Activated CD4-positive, alpha-beta T cell treated with anti-CD3 and anti-CD28 coated beads, Interleukin-10, Interleukin-2, amounts not matched to agents 100 ng/mL and 50 ng/mL, durations not matched to agents 16 hours and 8 hours (primary cell): ENCODE measurements at regions not wholly inside any gene's neighbourhood (a gene's known extent, or its start where the extent isn't known, plus 50 kb on each side); places are given as distances from the start of the nearest gene placed in this dataset.
"Not testable (repeated sequence)": the region's sequence is repeated elsewhere in the genome, so short reads cannot be mapped to it uniquely, and the experiment has no call there.

Experiments
- DNase-seq: peaks from one replicate; pipeline ENCODE4 v3.0.0-alpha.2; 2020

DNA sequence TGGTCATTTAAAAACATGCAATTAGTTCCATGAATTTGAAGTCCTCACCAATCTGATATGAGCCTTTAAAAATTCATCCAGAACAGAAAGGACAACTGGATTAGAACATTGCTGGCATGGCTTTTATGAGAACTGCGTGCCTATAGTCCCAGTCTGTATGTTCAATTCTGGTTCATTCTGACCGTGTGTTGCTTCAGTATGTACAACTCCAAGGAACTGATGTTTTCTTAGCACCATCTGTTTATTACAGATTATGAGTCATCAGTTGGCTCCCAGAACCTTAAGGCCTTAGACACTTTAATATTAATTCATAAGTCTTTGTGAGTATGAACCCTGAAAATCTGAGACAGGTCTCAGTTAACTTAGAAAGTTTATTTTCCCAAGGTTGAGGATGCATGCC is 115.0 kb downstream of the CEP44 start:
- DNase-seq = no peak

- no peak for DNase-seq
Measured at GRCh38 chr4:174397366-174398155, 113.8 kb downstream of the CEP44 start.

DNA sequence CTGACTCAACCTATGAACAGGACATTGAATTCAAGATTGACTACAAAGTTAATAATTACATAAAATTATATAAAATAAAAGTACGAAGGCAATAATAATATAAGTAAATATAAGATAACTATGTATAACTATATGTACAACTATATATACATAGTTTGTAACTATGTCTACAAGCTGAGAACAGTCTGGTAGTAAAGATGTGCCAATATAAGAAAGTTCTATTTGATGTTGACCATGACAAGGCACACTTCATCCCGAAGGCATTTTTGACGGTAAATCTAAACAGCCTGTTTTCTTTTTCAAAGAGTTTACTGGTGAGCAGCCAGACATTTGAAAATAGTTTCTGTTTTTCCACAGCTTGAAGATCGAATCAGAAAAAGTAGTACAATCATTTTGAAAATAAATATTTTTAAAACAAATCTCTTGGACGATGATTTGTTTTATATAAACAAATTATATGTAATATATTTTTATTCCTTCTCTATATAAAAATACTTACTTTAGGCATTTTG is 112.9 kb downstream of the CEP44 start:
- DNase-seq = no peak

GRCh38 chr4:174394915-174395314 is 111.2 kb downstream of the CEP44 start:
- DNase-seq = peak; percentile 7

GRCh38 chr4:174389439-174389838 is 105.7 kb downstream of the CEP44 start:
- no peak for DNase-seq

DNA sequence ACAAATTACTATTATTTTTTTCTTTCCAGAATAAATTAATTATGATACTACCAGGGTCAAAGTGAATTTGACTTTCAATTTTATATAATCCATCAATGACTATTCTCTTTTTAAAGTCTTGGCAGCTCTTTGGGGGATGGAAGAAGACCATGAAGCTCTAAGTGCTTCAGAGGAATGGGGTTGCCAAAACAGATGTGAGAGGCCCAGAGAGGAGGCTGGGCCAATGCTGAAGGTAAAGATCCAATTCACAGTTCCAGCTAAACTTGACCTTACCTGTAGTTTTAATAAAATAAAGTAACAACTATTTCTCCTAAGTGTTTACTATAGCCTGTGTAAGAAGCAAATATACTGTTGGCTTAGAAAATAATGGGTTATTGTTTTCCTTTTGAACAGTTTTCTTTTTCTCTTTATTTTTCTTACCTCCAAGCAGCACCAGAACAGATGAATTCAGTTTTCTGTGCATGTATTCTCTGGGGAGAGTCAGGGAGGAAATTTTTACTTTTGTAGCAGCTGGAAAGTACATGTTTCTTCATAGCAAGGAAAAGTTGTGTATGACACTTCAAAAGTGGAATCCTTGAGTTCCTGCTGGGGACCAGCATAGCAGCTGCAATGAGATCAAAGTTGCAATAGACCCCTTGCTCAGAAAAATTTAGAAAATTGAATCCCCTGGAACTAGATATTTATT is 104.9 kb downstream of the CEP44 start:
- no peak for DNase-seq

GRCh38 chr4:174387721-174388120 is 104.0 kb downstream of the CEP44 start:
- no peak for DNase-seq

DNA sequence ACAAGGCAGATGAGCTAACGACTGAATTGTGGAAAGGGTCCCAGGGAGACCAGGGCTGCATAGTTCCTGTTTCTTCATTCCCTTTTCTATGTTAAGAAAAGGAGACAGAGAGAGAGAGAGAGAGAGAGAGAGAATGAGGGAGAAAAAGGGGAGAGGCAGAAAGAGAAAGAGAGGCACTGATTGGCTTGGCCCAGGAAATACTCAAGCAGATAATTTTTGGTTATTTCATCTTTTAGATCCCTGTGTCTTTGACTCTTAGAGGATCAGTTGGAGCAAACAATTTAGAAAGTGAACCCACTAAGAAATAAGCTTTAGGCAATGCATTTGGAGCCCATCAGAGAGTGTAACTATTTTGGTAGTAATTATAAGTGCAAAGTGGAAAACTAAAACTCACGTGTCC is 103.4 kb downstream of the CEP44 start:
- DNase-seq = no peak

- DNase-seq = no peak
Measured at GRCh38 chr4:174383783-174384182, 100.1 kb downstream of the CEP44 start.

- not testable (repeated sequence) for DNase-seq
Measured at GRCh38 chr4:174382938-174383605, 99.4 kb downstream of the CEP44 start.
